K562 (cell line): ENCODE measurements at regions not wholly inside any gene's neighbourhood (a gene's known extent, or its start where the extent isn't known, plus 50 kb on each side); places are given as distances from the start of the nearest gene placed in this dataset.

Experiments used
- ATAC-seq: fragments of 200-7000 bp; cut with Tn5 transposase; 3 replicates; pipeline ENCODE4 v1.9.1; 2020; ENCODE audit warnings: moderate library complexity
- BruUV-seq: library from RNA; stranded (reverse); fragments of 400-500 nt; replicated peaks from 2 replicates; lab custom pipeline; 2021; lab: Mats Ljungman, UMichigan
- CTCF ChIA-PET: fragments of 300-600 bp; formaldehyde crosslinking; extraction: SDS; loops from one replicate; lab custom pipeline; 2021; ENCODE audit warnings: low intra/inter-chr PET ratio; lab: Yijun Ruan, JAX
- POLR2A ChIA-PET: fragments of 300-600, 350-650 bp; sonication (Branson Sonifier 250); formaldehyde crosslinking; extraction: SDS; loops from one replicate; lab custom pipeline; 2021; ENCODE audit warnings: antibody characterized with exemption, inconsistent platforms; lab: Yijun Ruan, JAX
- DNase-seq, 4 experiments: peaks; one replicate each; pipeline versions ENCODE4 v3.0.0 to v3.0.0-alpha.2; 2011 to 2018; ENCODE audit warnings: low spot score in 3 of 4, mixed read lengths in 3 of 4; ENCODE audit errors: extremely low read depth in 1 of 4
- FAIRE-seq: peaks from 2 replicates; lab custom pipeline; 2011; peaks lifted over from hg19 to GRCh38; lab: Jason Lieb, UNC
- H2AFZ ChIP-seq: 2 replicates; pipeline ENCODE4 v1.6.0; 2011; ENCODE audit warnings: low read depth, low read length, control low read depth, inconsistent platforms
- H3K27ac ChIP-seq: fragments of 200-600 bp; 3 replicates; pipeline ENCODE4 v1.8.0; 2011; ENCODE audit warnings: low read depth, mild to moderate bottlenecking, control low read depth, inconsistent platforms, low read length, moderate library complexity, mixed read lengths; ENCODE audit errors: extremely low read depth
- H3K27me3 ChIP-seq, 2 experiments: fragments of 300-600 bp in 1 of 2; 2 replicates in 1 of 2; 3 replicates in 1 of 2; pipeline versions ENCODE4 v1.6.0 to v1.8.0; 2011; ENCODE audit warnings: inconsistent platforms in 2 of 2, low read length in 2 of 2, mild to moderate bottlenecking in 1 of 2, mixed read lengths in 1 of 2, moderate library complexity in 1 of 2; ENCODE audit not compliant: control insufficient read depth in 2 of 2, insufficient read depth in 2 of 2
- H3K36me3 ChIP-seq: fragments of 300-600 bp; 3 replicates; pipeline ENCODE4 v1.8.0; 2011; ENCODE audit warnings: mild to moderate bottlenecking, low read length, inconsistent platforms; ENCODE audit not compliant: control insufficient read depth, insufficient read depth
- H3K4me1 ChIP-seq, 2 experiments: fragments of 200-600 bp in 1 of 2; replicated peaks in 1 of 2; 2 replicates in 1 of 2; 3 replicates in 1 of 2; pipeline versions ENCODE4 v1.5.1 to v1.8.0; 2011; ENCODE audit warnings: inconsistent platforms in 2 of 2, low read length in 2 of 2, mild to moderate bottlenecking in 1 of 2, mixed read lengths in 1 of 2, moderate library complexity in 1 of 2; ENCODE audit not compliant: control insufficient read depth in 2 of 2, insufficient read depth in 2 of 2
- H3K4me2 ChIP-seq: 2 replicates; pipeline ENCODE4 v1.6.1; 2011; ENCODE audit warnings: low read length, control low read depth, inconsistent platforms, mixed read lengths; ENCODE audit not compliant: insufficient read depth
- H3K4me3 ChIP-seq: fragments of 200-600 bp; sonication (generic), shearing (Covaris generic); 2 replicates; pipeline ENCODE4 v1.5.1; 2016; ENCODE audit warnings: control low read depth, inconsistent platforms
- H3K79me2 ChIP-seq: fragments of 200-600 bp; 3 replicates; pipeline ENCODE4 v1.8.0; 2011; ENCODE audit warnings: low read length, inconsistent platforms; ENCODE audit not compliant: control insufficient read depth, insufficient read depth
- H3K9ac ChIP-seq, 2 experiments: 2 replicates each; pipeline versions ENCODE4 v1.6.0 to v1.6.1; 2011; ENCODE audit warnings: low read depth in 2 of 2, low read length in 2 of 2, control low read depth in 1 of 2, inconsistent platforms in 1 of 2, mild to moderate bottlenecking in 1 of 2, mixed read lengths in 1 of 2; ENCODE audit not compliant: insufficient read depth in 1 of 2
- H3K9me1 ChIP-seq: one replicate; pipeline ENCODE4 v1.6.0; 2011; ENCODE audit warnings: inconsistent platforms, mild to moderate bottlenecking, low read length, moderate library complexity; ENCODE audit not compliant: control insufficient read depth, insufficient read depth
- H3K9me3 ChIP-seq: replicated peaks from 2 replicates; pipeline ENCODE4 v1.5.1; 2011; ENCODE audit warnings: low read depth, low read length, inconsistent platforms; ENCODE audit not compliant: control insufficient read depth, insufficient read depth
- H4K20me1 ChIP-seq: replicated peaks from 2 replicates; pipeline ENCODE4 v1.6.1; 2011; ENCODE audit warnings: low read length, inconsistent platforms, mixed read lengths; ENCODE audit not compliant: control insufficient read depth, insufficient read depth
- FIP1L1 ChIP-seq: fragments of 200-400 bp; formaldehyde crosslinking; IDR thresholded peaks from 2 replicates; pipeline ENCODE4 v1.6.1; 2018; ENCODE audit warnings: mild to moderate bottlenecking, low read depth, low read length; ENCODE audit not compliant: poor library complexity, severe bottlenecking
- HES1 ChIP-seq: fragments of 450-650 bp; IDR thresholded peaks from 2 replicates; pipeline ENCODE4 v1.6.1; 2016; ENCODE audit warnings: low read depth, mild to moderate bottlenecking, moderate library complexity
- ZNF347 ChIP-seq: fragments of 450-650 bp; formaldehyde crosslinking; IDR thresholded peaks from 2 replicates; pipeline ENCODE4 v1.4.0; 2020; ENCODE audit warnings: low read depth, mild to moderate bottlenecking, moderate library complexity
- ZNF740 ChIP-seq, 3 experiments: fragments of 200-800 bp in 1 of 3; sonication (Bioruptor generic) in 1 of 3; sonication (generic) in 1 of 3; formaldehyde crosslinking in 1 of 3; IDR thresholded peaks; 2 replicates each; pipeline versions ENCODE4 v1.6.1 to v1.8.0; 2016 to 2022; ENCODE audit warnings: mild to moderate bottlenecking in 2 of 3, missing compliant biosample characterization in 2 of 3, missing genetic modification characterization in 2 of 3, missing genetic modification reagents in 1 of 3
- whole genome bisulfite sequencing: fragments of 100-300 bp; shearing (Covaris generic); methylation state at CpG from one replicate; pipeline ENCODE4 v1.1.6; 2016; ENCODE audit warnings: low coverage, mixed read lengths; ENCODE audit not compliant: insufficient coverage; ENCODE audit errors: missing lambda C conversion rate; 5-methylcytosine and 5-hydroxymethylcytosine counted together
- in situ Hi-C: fragments of 300-500 bp; cut with MboI; formaldehyde crosslinking; loops from 4 replicates; pipeline ENCODE4 v1.15.0; 2018; ENCODE audit warnings: inconsistent platforms, mixed read lengths
- intact Hi-C: fragments of 100-400 bp; cut with micrococcal nuclease; formaldehyde crosslinking; loops from 2 replicates; pipeline ENCODE4 v1.14.2; 2022

GRCh38 chr7:41769162-41769561 is 66.3 kb upstream of the INHBA start (continued):
- TF ChIP-seq ZNF347: no peak

GRCh38 chr7:41763626-41764025 is 60.7 kb upstream of the INHBA start:
- no peaks in the 10 kb centered on the region for H4K20me1 ChIP-seq
- no peak overlapping the region for H3K4me2 ChIP-seq
- no peaks in the 10 kb centered on the region for H3K27me3 ChIP-seq
- CTCF ChIA-PET: no interaction called here
- no peaks in the 10 kb centered on the region for H3K4me1 ChIP-seq
- DNase-seq: no peak
- no peaks in the 10 kb centered on the region for H3K9me3 ChIP-seq
- H3K4me3 ChIP-seq: no peak overlapping the region
- ATAC-seq: no peak
- no peaks in the 10 kb centered on the region for H3K9me1 ChIP-seq
- H3K9ac ChIP-seq: no peak overlapping the region
- no peaks in the 10 kb centered on the region for H3K79me2 ChIP-seq
- in situ Hi-C loops: no loop called here
- WGBS: 0% methylated on average over 4 of the region's 4 CpGs
- no TSS peak for BruUV-seq
- H3K36me3 ChIP-seq: no peaks in the 10 kb centered on the region
- no peak for TF ChIP-seq HES1
- TF ChIP-seq ZNF740 (CRISPR knock-in tag; IDR thresholded peaks at IDR 0.05): no peak
- TF ChIP-seq ZNF740 (tag; IDR thresholded peaks at IDR 0.05): no peak
- TF ChIP-seq FIP1L1: no peak
- no peak for FAIRE-seq
- H2AFZ ChIP-seq: no peak overlapping the region
- H3K27ac ChIP-seq: no peak overlapping the region
- intact Hi-C loops: no loop called here
- POLR2A ChIA-PET: no interaction called here
